H9 (cell line): ENCODE measurements at regions not wholly inside any gene's neighbourhood (a gene's known extent, or its start where the extent isn't known, plus 50 kb on each side); places are given as distances from the start of the nearest gene placed in this dataset.

ENCODE experiments used
- DNase-seq: peaks from one replicate; pipeline ENCODE4 v3.0.0-alpha.2; 2017
- H2AFZ ChIP-seq: one replicate; pipeline ENCODE4 v1.6.1; 2013; ENCODE audit warnings: mild to moderate bottlenecking, low read length, control low read depth, moderate library complexity
- H2AK5ac ChIP-seq: 2 replicates; pipeline ENCODE4 v1.6.1; 2013; ENCODE audit warnings: low read length, control low read depth, mixed read lengths; ENCODE audit not compliant: insufficient read length
- H2BK120ac ChIP-seq: one replicate; pipeline ENCODE4 v1.6.1; 2013; ENCODE audit warnings: low read depth, mild to moderate bottlenecking, low read length, control low read depth, inconsistent platforms; ENCODE audit not compliant: poor library complexity, severe bottlenecking
- H2BK12ac ChIP-seq: 2 replicates; pipeline ENCODE4 v1.6.1; 2013; ENCODE audit warnings: low read length, control low read depth, mixed read lengths, low read depth; ENCODE audit not compliant: insufficient read length
- H2BK15ac ChIP-seq: 2 replicates; pipeline ENCODE4 v1.6.1; 2013; ENCODE audit warnings: low read depth, low read length, control low read depth
- H2BK20ac ChIP-seq: one replicate; pipeline ENCODE4 v1.6.1; 2013; ENCODE audit warnings: low read depth, mild to moderate bottlenecking, low read length, control low read depth, inconsistent platforms; ENCODE audit not compliant: poor library complexity, severe bottlenecking
- H2BK5ac ChIP-seq: 2 replicates; pipeline ENCODE4 v1.6.1; 2013; ENCODE audit warnings: low read length, control low read depth, mixed read lengths; ENCODE audit not compliant: insufficient read length
- H3K14ac ChIP-seq: 2 replicates; pipeline ENCODE4 v1.6.1; 2013; ENCODE audit warnings: low read length, control low read depth; ENCODE audit not compliant: insufficient read depth
- H3K18ac ChIP-seq: 2 replicates; pipeline ENCODE4 v1.6.1; 2013; ENCODE audit warnings: low read depth, mild to moderate bottlenecking, mixed read lengths, low read length, control low read depth; ENCODE audit not compliant: insufficient read length
- H3K23ac ChIP-seq: 2 replicates; pipeline ENCODE4 v1.6.1; 2013; ENCODE audit warnings: low read length, control low read depth, mixed read lengths, low read depth; ENCODE audit not compliant: insufficient read length
- H3K23me2 ChIP-seq: 2 replicates; pipeline ENCODE4 v1.6.1; 2013; ENCODE audit warnings: low read depth, mild to moderate bottlenecking, mixed read lengths, low read length, control low read depth; ENCODE audit not compliant: insufficient read length, poor library complexity, severe bottlenecking
- H3K27ac ChIP-seq: 2 replicates; pipeline ENCODE4 v1.5.1; 2013; ENCODE audit warnings: low read length, control low read depth, mixed read lengths, low read depth; ENCODE audit not compliant: insufficient read length
- H3K27me3 ChIP-seq: 2 replicates; pipeline ENCODE4 v1.6.1; 2013; ENCODE audit warnings: low read length, control low read depth, inconsistent platforms; ENCODE audit not compliant: insufficient read depth
- H3K4ac ChIP-seq: 2 replicates; pipeline ENCODE4 v1.6.1; 2013; ENCODE audit warnings: low read depth, mild to moderate bottlenecking, control low read depth, inconsistent platforms, low read length, moderate library complexity
- H3K4me1 ChIP-seq: 2 replicates; pipeline ENCODE4 v1.6.1; 2013; ENCODE audit warnings: low read length, control low read depth, inconsistent platforms; ENCODE audit not compliant: insufficient read depth
- H3K4me2 ChIP-seq: 2 replicates; pipeline ENCODE4 v1.6.1; 2013; ENCODE audit warnings: low read length, control low read depth, mixed read lengths; ENCODE audit not compliant: insufficient read length, insufficient read depth
- H3K56ac ChIP-seq: 2 replicates; pipeline ENCODE4 v1.6.1; 2013; ENCODE audit warnings: low read depth, mild to moderate bottlenecking, mixed read lengths, low read length, control low read depth; ENCODE audit not compliant: insufficient read length
- H3K79me1 ChIP-seq: 2 replicates; pipeline ENCODE4 v1.6.1; 2013; ENCODE audit warnings: low read depth, mild to moderate bottlenecking, moderate library complexity, low read length, control low read depth, inconsistent platforms; ENCODE audit not compliant: insufficient read depth, poor library complexity, severe bottlenecking
- H3K79me2 ChIP-seq: 2 replicates; pipeline ENCODE4 v1.6.1; 2013; ENCODE audit warnings: low read length, control low read depth, inconsistent platforms; ENCODE audit not compliant: insufficient read depth
- H3K9ac ChIP-seq: 2 replicates; pipeline ENCODE4 v1.6.1; 2013; ENCODE audit warnings: low read length, control low read depth, mixed read lengths; ENCODE audit not compliant: insufficient read length; ENCODE audit errors: extremely low read depth
- H3K9me3 ChIP-seq: one replicate; pipeline ENCODE4 v1.6.1; 2013; ENCODE audit warnings: low read depth, low read length, inconsistent platforms; ENCODE audit not compliant: control insufficient read depth
- H3T11ph ChIP-seq: one replicate; pipeline ENCODE4 v1.6.1; 2013; ENCODE audit warnings: mild to moderate bottlenecking, low read length, control low read depth, inconsistent platforms
- H4K20me1 ChIP-seq: one replicate; pipeline ENCODE4 v1.6.1; 2013; ENCODE audit not compliant: control insufficient read depth, insufficient read length, insufficient read depth
- H4K5ac ChIP-seq: 2 replicates; pipeline ENCODE4 v1.6.1; 2013; ENCODE audit warnings: low read depth, mild to moderate bottlenecking, mixed read lengths, low read length, control low read depth; ENCODE audit not compliant: insufficient read length
- H4K8ac ChIP-seq: replicated peaks from 2 replicates; pipeline ENCODE4 v1.6.1; 2013; ENCODE audit warnings: low read length, control low read depth, mixed read lengths, low read depth; ENCODE audit not compliant: insufficient read length
- H4K91ac ChIP-seq: 2 replicates; pipeline ENCODE4 v1.6.1; 2013; ENCODE audit warnings: low read depth, mild to moderate bottlenecking, moderate library complexity, mixed read lengths, low read length, control low read depth; ENCODE audit not compliant: insufficient read length
- H3K27ac Mint-ChIP-seq, 3 experiments: 2 replicates in 2 of 3; 3 replicates in 1 of 3; pipeline ENCODE4 v1.8.0; 2020 to 2021; ENCODE audit warnings: mixed read lengths in 3 of 3, mild to moderate bottlenecking in 1 of 3, moderate library complexity in 1 of 3
- H3K27me3 Mint-ChIP-seq: 2 replicates; pipeline ENCODE4 v1.8.0; 2021; ENCODE audit warnings: low read depth, mild to moderate bottlenecking, moderate library complexity, mixed read lengths
- H3K36me3 Mint-ChIP-seq, 3 experiments: 2 replicates in 2 of 3; 3 replicates in 1 of 3; pipeline ENCODE4 v1.8.0; 2020 to 2021; ENCODE audit warnings: low read depth in 3 of 3, mixed read lengths in 3 of 3; ENCODE audit not compliant: insufficient read depth in 1 of 3
- H3K4me1 Mint-ChIP-seq, 2 experiments: 2 replicates each; pipeline ENCODE4 v1.8.0; 2020; ENCODE audit warnings: mixed read lengths in 2 of 2
- H3K4me3 Mint-ChIP-seq, 2 experiments: 2 replicates in 1 of 2; 3 replicates in 1 of 2; pipeline ENCODE4 v1.8.0; 2020 to 2021; ENCODE audit warnings: mild to moderate bottlenecking in 2 of 2, mixed read lengths in 2 of 2, moderate library complexity in 1 of 2
- H3K9me3 Mint-ChIP-seq, 2 experiments: 2 replicates in 1 of 2; 3 replicates in 1 of 2; pipeline ENCODE4 v1.8.0; 2020; ENCODE audit warnings: mild to moderate bottlenecking in 2 of 2, mixed read lengths in 2 of 2, moderate library complexity in 1 of 2
- WGBS: extraction: QIAGEN DNeasy Blood & Tissue Kit; methylation state at CpG from one replicate; pipeline ENCODE4 v1.1.7; 2013; ENCODE audit warnings: missing lambda C conversion rate, low lambda C conversion rate, mixed read lengths; ENCODE audit not compliant: insufficient read length; ENCODE audit errors: extremely low coverage; 5-methylcytosine and 5-hydroxymethylcytosine counted together
- TF ChIP-seq, protein P1 (sequence below): fragments of 200-600 bp; sonication (generic); conservative IDR thresholded peaks from 3 replicates; pipeline ENCODE4 v1.8.0; 2021; ENCODE audit warnings: antibody characterized with exemption, mild to moderate bottlenecking

DNA sequence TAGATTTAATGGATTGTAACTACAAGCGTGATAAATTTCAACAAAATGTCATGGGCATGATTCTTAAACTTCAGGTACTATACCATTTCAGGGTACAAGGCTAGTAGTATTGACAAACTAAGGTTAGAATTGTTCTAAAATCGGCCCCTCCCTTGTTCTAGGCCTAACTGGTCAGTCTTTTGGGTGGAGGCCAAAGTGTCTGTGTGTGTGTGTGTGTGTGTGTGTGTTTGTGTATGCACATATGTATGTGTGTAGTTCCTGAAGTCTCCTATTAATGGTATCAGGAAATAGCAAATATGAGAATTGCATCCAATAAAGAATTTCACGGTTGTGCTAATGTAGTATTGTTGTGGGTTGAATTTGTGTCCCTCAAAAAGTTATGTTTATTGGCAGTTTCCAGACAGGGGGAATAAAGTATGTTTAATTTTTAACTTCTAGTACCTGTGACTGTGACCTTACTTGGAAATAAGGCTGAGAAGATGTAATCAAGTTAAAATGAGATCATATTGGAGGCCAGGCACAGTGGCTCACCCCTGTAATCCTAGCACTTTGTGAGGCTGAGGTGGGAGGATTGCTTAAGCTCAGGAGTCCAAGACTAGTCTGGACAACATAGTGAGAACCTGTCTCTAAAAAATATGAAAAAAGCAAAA is 119.2 kb downstream of the KLF5 start:
- no peak overlapping the region for H2BK15ac ChIP-seq
- no peak overlapping the region for H3K9ac ChIP-seq
- H3K14ac ChIP-seq = no peak overlapping the region
- no peak overlapping the region for H2BK120ac ChIP-seq
- H3K18ac ChIP-seq = no peak overlapping the region
- H2AFZ ChIP-seq = no peak overlapping the region
- no peak overlapping the region for H3K4me3 Mint-ChIP-seq
- H3K79me2 ChIP-seq = no peaks in the 10 kb centered on the region
- no peaks in the 10 kb centered on the region for H3K9me3 Mint-ChIP-seq
- H3K4ac ChIP-seq = no peak overlapping the region
- H4K20me1 ChIP-seq = no peaks in the 10 kb centered on the region
- DNase-seq = no peak
- H3K79me1 ChIP-seq = no peaks in the 10 kb centered on the region
- no peak overlapping the region for H4K91ac ChIP-seq
- no peak overlapping the region for H3K56ac ChIP-seq
- no peaks in the 10 kb centered on the region for H3K27me3 ChIP-seq
- no peak overlapping the region for H3K27ac Mint-ChIP-seq
- H3K4me1 ChIP-seq = no peaks in the 10 kb centered on the region
- H2BK12ac ChIP-seq = no peak overlapping the region
- H3K27ac ChIP-seq = no peak overlapping the region
- no peaks in the 10 kb centered on the region for H3K23me2 ChIP-seq
- H3K36me3 Mint-ChIP-seq = no peaks in the 10 kb centered on the region
- no peaks in the 10 kb centered on the region for H3K9me3 ChIP-seq
- H3K4me1 Mint-ChIP-seq = 0 out of 4 replicates have a peak, but pooled peaks cover 0 to 2% of the 10 kb centered on the region in 2 experiments
- H2BK5ac ChIP-seq = no peak overlapping the region
- H4K8ac ChIP-seq = no peak overlapping the region
- H3K4me2 ChIP-seq = no peak overlapping the region
- no peak overlapping the region for H2BK20ac ChIP-seq
- H3K27me3 Mint-ChIP-seq = no peaks in the 10 kb centered on the region
- H3K23ac ChIP-seq = no peak overlapping the region
- H2AK5ac ChIP-seq = no peak overlapping the region
- TF ChIP-seq, protein P1, sequence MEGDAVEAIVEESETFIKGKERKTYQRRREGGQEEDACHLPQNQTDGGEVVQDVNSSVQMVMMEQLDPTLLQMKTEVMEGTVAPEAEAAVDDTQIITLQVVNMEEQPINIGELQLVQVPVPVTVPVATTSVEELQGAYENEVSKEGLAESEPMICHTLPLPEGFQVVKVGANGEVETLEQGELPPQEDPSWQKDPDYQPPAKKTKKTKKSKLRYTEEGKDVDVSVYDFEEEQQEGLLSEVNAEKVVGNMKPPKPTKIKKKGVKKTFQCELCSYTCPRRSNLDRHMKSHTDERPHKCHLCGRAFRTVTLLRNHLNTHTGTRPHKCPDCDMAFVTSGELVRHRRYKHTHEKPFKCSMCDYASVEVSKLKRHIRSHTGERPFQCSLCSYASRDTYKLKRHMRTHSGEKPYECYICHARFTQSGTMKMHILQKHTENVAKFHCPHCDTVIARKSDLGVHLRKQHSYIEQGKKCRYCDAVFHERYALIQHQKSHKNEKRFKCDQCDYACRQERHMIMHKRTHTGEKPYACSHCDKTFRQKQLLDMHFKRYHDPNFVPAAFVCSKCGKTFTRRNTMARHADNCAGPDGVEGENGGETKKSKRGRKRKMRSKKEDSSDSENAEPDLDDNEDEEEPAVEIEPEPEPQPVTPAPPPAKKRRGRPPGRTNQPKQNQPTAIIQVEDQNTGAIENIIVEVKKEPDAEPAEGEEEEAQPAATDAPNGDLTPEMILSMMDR = no peak
- H4K5ac ChIP-seq = no peak overlapping the region
- H3T11ph ChIP-seq = no peak overlapping the region
- WGBS = no CpG with 5 or more reads among the region's 3 CpGs
